Mucosa of gallbladder (tissue), 1 donor: ENCODE measurements at regions not wholly inside any gene's neighbourhood (a gene's known extent, or its start where the extent isn't known, plus 50 kb on each side); places are given as distances from the start of the nearest gene placed in this dataset.
"Not testable (repeated sequence)": the region's sequence is repeated elsewhere in the genome, so short reads cannot be mapped to it uniquely, and the experiment has no call there.

Experiments
- DNase-seq: peaks from one replicate; pipeline ENCODE4 v3.0.0-alpha.2; 2020; ENCODE audit warnings: low spot score
- donor health status: DM: no; HTN: no; CAD: no.

DNA sequence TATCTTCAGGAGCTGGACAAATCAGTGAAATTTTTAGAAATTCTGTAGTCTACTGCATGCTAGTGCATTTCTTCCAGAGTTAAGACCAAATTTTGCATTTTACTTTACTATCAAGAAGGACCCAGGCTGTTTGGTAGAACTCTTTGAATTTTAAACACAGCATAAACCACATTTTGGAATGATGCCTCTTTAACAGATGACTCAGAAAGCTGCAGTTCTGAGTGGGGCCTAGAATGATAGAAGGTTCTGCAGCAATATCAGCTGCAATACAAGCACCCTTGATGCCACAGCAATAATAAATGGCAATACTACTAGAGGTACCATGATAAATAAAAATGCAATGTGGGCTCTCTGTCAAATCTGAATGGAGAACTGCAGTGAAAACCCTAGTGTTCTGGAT, 198.7 kb downstream of the TMA16 start:
- no peak for DNase-seq

DNA sequence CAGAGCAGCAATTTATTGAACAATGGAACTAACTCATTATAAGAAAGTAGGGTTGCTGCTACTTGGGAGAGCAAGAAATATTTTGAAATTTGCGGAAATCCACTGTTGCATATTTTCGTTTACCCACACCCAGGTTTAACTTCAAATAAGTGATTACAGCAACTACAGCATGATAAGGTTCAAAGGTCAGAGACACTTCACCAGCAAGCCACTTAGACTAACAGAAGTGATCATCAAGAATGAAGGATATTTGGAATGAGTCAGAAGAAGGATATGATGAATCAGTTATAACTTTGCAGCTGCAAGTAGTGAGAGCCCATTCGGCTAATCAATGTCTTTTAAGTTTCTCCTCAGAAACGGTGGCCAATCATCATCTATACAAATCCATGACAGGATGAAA, 199.3 kb downstream of the TMA16 start:
- DNase-seq, result no peak

DNA sequence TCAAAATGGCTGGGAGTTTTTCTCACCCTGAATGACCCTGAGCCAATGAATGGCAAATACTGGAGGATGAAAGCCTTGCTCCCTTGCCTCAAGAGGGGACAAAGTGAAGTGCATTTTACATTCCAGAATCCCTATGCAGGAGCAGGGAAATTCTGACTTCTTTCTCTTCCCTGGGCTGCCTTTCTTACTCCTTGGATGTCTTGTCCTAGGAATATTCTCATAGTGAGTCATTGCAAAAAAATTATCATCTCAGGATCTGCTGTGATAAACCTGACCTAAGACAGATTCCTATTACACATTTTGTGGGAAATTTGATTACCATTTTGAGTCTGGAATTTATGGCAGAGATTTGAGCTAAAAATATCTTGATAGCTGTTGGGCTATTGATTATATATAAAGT, 199.9 kb downstream of the TMA16 start:
- DNase-seq, result no peak

DNA sequence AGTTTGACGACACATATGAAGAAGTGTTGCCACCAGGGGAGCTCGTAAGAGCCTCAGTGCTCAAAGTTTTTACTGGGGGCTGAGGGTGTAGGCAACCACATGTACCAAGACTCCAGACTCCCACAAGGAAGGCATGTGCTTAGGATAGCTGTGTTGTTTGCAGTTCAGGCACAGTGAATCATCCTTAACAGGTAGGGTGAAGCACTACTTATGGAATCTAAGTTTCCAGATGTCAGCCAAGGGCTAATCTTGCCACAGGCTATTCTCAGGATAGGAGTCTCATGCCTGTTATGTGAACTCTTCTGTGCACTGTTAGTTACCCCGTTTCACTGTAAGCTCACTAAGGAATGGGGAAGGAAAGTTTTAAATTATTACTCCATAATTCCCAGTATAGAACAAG, 202.6 kb downstream of the TMA16 start:
- DNase-seq, result no peak

DNA sequence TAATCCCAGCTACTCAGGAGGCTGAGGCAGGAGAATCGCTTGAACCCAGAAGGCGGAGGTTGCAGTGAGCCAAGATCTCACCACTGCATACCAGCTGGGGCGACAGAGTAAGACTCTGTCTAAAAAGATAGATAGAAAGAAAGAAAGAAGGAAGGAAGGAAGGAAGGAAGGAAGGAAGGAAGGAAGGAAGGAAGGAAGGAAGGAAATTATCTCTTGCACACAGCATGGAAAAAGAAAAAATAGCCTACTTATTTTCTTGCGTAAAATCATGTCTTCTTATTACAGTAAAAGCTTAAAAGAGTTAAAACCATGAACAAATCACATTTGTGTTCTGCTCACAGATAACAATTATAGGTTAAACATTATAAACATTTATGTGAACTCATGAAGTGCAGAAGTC, 205.9 kb downstream of the TMA16 start:
- not testable (repeated sequence) for DNase-seq

DNA sequence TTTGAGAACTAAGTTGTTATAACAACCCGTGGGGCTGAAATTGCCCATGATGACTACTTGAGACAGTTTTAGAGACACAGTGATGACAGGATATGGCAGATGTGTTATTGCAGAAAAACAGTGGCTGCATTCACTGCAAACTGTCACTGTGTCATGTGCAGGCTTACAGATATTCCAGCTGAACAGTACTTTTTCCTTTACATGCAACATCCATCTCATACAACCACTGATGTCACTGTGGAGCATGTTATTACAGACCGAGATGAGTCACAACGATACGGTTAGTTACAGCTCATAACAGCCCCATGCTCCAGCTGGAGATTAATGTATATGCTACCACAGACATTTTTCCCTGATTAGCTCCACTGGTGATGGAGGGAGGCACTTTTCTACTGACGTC, 207.4 kb downstream of the TMA16 start:
- DNase-seq, result no peak

DNA sequence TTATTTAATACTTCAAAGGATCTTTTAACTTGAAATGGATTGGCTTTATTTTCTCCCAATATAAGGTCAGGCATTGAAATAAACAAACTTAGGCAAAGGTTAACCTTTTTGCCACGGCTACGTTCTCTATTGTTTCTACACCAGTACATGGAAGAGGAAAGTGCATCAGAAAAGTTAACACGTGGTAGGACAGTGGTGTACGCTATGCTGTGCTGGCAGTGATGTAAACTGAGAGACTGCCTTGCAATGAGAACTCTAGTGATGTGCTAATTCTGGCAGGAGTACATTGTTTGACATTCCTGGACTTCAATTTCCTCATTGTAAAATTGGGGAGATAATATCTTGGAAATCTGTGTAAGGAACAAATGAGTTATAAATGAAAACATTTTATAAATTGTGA, 208.2 kb downstream of the TMA16 start:
- no peak for DNase-seq

DNA sequence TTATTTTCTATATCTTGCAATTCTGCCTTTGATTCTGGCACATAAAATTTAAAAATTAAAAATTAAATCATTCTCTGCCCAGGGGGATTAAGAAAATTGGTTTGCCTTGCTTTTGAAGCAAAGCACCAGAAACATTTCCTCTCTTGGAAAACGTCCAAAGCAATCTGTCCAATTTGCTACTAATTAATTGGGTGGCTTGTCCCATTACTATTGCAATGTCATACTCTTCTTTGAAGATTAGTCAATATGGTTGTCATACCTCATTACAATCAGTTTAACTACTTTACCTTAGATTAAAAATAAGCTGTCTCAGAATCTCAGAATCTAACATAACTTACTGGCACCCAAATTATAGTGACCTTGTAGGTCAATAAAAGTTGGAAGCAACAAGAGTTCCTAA, 208.8 kb downstream of the TMA16 start:
- DNase-seq, result no peak

DNA sequence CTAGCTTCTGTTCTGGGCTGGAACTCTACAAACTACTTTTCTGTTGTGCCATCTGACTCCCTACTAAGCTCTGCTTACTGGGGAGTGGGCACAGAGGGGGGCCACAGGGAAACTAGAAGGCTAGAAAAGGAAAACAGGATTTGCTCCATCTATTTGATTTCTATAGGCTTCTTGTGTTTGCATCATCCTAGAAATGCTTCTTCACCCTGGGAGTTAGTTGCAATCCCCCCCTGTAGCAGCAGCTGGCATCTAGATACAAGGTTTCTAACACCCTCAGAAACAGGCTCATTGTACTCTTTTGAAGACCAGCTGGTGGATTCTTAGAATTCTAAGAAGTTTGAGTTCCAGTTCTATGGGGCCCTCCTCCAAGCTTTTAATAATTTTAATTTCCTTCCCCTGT, 213.4 kb downstream of the TMA16 start:
- no peak for DNase-seq

DNA sequence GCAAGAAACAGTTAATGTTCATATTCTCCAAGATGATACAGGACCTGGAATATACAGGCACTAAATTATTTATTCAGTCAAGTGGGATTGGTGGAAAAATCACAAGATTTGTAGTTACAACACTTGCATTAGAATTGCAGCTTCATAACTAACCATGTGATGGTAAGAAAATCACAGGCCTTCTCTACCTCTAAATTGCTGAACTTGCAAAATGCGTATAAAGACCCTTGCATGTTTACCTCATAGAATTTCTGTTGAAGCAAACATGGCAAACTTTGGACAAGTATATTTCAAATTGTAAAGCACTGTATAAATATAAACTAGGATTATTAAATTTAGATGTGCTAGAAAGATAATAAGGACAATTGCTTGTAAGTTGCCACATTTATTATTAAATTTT, 215.1 kb downstream of the TMA16 start:
- no peak for DNase-seq

DNA sequence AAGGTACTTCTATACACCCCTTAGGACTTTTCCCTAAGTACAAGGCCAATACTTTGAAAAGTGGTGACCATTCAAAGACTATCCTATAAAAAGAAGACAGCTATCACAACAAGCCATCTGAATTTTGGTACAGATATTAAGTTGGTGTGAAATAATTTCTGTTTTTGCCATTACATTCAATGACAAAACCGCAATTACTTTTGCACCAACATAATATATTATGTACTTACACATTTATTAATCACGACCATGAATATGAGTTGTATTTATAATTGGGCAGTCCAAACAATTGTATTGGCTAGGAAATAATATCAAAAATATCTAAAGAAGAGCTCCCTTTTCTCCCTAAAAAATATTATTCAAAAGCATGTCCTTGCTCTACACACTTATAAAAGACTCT, 215.7 kb downstream of the TMA16 start:
- no peak for DNase-seq

DNA sequence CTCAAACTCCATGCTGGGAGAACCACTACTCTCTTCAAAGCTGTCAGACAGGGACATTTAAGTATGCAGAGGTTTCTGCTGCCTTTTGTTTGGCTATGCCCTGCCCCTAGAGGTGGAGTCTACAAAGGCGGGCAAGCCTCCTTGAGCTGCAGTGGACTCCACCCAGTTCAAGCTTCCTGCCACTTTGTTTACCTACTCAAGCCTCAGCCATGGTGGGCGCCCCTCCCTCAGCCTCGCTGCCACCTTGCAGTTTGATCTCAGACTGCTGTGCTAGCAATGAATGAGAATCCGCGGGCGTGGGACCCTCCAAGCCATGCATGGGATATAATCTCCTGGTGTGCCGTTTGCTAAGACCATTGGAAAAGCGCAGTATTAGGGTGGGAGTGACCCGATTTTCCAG, 230.0 kb downstream of the TMA16 start:
- not testable (repeated sequence) for DNase-seq

DNA sequence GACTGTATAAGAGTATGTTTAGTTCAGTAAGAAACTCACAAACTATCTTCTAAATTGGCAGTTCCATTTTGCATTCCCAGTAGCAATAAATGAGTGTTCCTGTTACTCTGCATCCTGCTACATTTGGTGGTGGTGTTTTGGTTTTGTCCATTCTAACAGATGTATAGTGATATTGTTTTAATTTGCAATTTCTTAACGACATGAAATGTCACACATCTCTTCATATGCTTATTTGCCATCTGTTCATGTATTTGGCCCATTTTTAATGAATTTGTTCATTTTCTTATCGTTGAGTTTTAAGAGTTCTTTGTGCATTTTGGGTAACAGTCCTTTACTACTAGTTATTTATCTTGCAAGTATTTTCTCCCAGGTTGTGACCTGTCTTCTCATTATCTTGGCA, 232.2 kb downstream of the TMA16 start:
- no peak for DNase-seq

DNA sequence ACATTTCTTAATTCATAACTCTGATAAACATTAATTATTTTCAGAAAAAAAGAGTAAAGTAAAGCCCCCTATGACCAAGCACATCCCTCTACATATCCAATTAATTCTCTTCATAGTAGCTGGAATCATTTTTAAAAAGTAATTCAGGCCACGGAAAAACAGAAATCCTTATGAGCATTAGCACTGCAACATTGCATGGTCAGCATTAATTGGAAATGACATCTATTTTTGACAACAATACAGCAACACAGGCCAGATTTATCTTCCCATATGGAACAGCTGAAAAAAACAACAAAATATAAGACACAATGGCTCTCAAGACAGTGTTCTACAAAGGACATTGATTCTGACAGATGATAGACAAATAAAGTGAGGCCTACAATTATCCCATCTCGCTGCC, 236.6 kb downstream of the TMA16 start:
- no peak for DNase-seq

DNA sequence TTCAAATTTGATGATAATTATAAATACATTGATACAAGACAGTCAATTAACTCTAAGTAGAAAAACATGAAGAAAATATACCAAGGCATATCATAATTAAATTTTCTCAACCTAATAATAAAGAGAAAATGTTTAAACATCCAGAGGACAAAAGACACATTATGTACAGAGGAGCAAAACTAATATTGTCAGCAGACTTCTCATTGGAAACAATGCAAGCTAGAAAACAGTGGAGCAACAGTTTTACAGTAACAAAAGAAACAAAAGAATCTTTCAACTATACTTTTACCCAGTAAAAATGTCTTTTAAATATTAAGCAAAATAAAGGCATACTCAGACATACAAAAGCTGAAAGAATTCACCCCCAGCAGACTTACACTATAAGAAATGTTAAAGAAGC, 238.0 kb downstream of the TMA16 start:
- no peak for DNase-seq

DNA sequence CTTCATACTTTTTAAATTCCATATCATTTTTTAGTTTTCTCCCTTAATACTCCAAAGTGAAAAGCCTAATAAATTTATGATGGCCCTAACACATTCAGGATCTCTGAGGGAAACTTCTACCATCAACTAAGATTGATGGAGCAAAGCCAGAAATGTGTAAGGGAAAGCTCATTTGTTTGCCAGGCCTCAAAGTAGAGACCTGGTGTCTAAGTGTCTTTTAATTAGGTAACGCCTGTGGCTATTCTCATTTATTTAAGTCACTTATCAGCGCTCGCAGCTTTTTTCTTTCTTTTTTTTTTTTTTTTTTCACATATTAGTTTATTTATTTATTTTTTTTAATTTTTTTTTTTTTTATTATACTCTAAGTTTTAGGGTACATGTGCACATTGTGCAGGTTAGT, 242.4 kb downstream of the TMA16 start:
- DNase-seq, result no peak

DNA sequence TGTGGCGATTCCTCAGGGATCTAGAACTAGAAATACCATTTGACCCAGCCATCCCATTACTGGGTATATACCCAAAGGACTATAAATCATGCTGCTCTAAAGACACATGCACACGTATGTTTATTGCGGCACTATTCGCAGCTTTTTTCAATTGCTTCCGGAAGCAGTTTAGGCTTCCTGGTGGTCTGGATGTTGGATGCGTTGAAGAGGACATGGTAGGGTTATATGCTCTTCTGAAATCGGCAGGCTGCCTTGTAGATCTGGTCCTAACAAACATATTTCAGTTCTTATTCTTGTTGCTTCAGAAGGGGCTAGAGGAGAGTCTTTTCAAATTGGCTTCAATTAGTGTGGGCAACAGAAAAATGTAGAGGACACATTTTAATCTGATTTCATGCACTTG, 243.4 kb downstream of the TMA16 start:
- not testable (repeated sequence) for DNase-seq

DNA sequence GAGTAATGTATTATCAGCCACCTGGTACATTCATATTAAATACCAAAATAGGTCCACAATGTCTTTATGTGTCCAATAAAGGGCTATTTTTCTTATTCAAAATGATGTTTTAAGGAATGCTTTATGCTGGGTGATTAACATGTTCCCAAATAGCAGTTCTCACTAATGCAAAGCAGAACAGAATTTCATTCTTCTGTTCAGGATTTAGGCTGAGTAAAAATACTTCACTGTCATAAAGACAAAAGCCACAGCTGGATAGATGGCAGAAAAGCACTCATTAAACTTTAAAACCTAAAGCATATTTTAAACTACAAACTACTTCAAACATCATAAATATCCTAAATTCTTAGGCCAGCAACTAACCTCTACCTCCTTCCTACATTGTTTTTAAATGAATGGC, 244.0 kb downstream of the TMA16 start:
- DNase-seq, result no peak

DNA sequence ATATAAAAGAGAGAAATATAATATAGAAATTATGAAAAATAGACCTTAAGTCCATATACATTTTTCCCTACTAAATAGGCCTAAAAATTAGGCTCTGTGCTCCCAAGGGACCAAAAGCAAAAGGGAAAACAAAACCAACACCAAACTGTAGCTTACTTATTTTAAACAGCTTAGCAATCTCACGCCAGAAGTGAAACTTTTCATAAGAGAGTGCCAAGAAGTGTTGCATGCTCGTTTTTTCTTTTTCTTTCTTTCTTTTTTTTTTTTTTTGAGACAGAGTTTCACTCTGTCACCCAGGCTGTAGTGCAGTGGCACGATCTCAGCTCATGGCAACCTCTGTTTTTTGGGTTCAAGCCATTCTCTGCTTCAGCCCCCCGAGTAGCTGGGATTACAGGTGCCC, 250.4 kb downstream of the TMA16 start:
- DNase-seq, result no peak

DNA sequence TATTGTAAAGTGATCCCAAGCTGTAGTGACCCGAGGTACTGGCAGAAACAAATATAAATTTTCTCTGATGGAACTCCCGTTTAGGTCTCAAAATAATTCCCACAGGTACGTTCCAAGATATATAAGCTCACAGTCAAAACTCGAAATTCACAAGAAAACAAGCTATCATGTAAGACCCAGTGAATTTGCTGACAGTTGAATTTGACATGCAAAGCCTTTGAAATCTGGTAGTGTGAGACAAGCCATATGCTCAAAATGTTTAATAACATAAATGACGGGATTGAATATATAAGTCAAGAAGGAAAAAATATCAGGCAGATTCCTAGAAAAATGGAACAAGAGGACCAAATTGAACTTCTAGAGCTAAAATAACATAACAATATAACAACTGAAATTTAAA, 252.8 kb downstream of the TMA16 start:
- DNase-seq, result no peak

DNA sequence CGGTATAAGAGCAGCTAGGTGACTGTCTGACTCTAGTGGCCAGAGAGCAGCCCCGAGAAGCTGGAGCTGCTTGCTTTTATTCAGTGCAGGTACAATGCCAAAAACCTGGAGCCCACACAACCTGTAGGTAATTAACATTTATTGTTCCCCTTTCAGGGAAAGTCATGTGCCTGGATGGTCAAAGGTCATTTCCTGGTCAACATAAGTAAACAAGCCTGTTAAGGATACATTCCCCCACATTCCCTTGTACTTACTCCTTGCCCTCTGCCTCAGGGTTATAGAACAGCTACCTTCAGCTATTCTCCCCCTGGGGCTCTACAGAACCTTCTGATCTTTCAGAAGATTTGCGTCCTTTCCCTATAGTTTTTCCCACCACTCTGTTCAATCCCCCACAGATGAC, 253.4 kb downstream of the TMA16 start:
- DNase-seq, result no peak

DNA sequence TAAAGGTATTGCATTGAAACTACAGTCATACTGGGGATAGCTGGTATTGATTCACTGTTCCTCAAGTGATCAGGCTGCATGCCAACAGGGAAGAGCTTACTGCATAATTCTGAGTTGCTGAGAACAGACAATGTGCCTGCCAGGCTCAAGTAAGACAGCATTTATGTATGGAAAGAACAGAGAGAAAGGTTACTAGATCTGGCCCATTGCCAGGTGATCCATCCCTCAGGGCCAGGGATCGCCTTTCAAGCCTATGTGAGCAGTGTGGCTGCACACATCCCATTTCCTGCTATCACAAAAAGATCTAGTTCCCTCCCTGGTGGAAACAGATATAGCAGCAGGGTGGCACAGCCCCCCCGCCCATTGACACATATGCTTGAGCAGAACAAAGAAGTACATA, 254.0 kb downstream of the TMA16 start:
- DNase-seq, result peak; percentile 71

DNA sequence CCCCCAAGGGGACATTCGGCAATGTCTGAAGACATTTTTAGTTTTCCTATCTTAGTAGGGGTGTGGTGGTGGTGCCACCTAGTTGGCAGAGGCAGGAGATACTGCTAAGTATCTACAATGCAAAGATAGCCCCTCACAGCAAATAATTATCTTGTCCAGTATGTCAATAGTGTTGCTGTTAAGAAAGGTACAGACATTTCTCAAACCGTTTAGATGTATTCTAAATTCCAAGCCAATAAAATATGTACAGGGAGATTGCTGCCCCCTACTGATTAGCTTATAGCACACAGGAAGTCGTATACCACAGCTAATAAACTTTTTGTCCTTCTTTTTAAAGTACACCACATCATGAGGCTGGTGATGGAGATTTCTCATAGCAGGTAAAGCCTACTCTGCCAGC, 260.5 kb downstream of the TMA16 start:
- no peak for DNase-seq

DNA sequence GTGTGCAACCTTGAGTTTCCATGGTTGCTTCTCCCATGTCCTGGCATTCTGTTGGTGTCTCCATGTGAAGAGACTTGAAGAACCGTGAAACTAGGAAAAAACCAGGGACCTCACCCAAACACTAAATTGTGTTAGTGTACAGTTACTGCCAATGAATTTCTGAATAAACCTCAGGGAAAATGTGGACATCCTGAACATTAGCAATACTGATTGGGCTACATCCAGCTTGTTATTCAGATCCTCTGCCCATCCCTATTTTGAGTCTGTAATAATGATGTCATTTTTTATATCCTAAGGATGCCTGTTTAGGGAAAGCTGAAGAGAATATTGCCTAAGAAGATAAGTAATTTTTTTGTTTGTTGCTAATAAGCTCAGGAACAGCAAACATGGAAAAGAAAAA, 262.7 kb downstream of the TMA16 start:
- DNase-seq, result no peak

DNA sequence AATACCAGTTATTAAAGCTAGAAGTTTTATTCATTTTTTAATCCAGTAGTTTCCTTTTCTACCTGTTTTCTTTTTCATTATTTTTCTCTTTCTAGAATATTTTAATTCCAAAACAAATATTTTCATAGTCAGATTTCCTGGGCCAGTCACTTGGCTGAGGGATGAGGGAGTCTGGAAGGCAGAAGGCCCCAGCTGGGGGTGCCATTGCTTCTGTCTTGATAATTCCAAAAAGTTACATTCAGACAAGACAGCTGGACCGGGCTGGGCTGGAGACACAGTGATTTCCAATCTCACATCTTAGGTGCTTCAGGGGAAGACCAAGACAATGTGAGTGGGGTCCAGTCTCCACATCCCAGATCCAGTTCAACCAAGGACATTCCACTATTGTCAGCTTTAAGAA, 263.5 kb downstream of the TMA16 start:
- no peak for DNase-seq
